ENCODE measurements at regions not wholly inside any gene's neighbourhood (a gene's known extent, or its start where the extent isn't known, plus 50 kb on each side); places are given as distances from the start of the nearest gene placed in this dataset.
"Not testable (repeated sequence)": the region's sequence is repeated elsewhere in the genome, so short reads cannot be mapped to it uniquely, and the experiment has no call there.

DNA sequence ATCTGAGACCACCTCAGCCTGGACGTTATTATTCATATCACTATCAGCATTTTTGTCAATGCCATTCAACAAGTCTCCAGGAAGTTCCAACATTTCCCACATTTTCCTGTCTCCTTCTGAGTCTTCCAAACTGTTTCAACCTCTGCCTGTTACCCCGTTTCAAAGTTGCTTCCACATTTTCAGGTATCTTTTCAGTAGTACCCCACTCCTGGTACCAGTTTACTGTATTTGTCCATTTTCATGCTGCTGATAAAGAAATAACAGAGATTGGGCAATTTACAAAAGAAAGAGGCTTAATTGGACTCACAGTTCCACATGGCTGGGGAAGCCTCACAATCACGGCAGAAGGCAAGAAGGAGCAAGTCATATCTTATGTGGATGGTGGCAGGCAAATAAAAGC is 565.5 kb downstream of the FRK start:
- H3K27me3 ChIP-seq (ENCODE audit: insufficient read depth, insufficient read length): no peaks in the 10 kb centered on the region
- H3K36me3 ChIP-seq (ENCODE audit: insufficient read depth, insufficient read length, low read length): no peaks in the 10 kb centered on the region
- H3K9me3 ChIP-seq (ENCODE audit: insufficient read depth, low read length): peaks cover 13% of the 10 kb centered on the region; the same call in 1 of the 2 replicates
- H3K4me3 ChIP-seq (ENCODE audit: insufficient read length, low read depth): no peak overlapping the region
- H3K4me1 ChIP-seq (ENCODE audit: insufficient read depth, insufficient read length): no peaks in the 10 kb centered on the region
- TF ChIP-seq SUZ12 (IDR thresholded peaks at IDR 0.05; ENCODE audit: extremely low read depth, insufficient read depth, insufficient read length) (no peak), YY1 (IDR thresholded peaks at IDR 0.05; ENCODE audit: insufficient read depth, insufficient read length) (no peak), ZNF274 (IDR thresholded peaks at IDR 0.05; ENCODE audit: low read depth, low read length) (no peak)
- no peak overlapping the region for H3K9ac ChIP-seq (ENCODE audit: insufficient read length, low read depth)
- DNase-seq (ENCODE audit: low read depth, low spot score): no peak

DNA sequence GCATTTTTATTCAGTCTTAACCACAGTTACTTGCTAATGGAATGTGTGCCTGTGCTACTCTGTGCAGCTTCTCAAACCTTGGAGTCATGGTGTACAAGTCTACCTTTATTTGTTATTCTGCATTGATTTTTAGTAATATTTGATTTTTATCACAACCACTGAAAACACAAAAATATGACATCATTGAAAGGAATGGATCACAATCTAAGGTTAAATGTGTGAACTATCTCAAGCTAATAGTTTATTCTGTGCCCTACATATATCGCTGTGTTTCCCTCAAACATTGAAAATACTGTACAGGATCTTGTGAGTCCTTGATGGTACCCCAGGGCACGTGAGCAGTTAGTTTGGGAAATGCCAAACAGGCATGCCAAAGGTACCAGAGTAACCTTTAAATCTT is 573.4 kb downstream of the FRK start:
- TF ChIP-seq YY1 (IDR thresholded peaks at IDR 0.05; ENCODE audit: insufficient read depth, insufficient read length) (no peak), ZNF274 (IDR thresholded peaks at IDR 0.05; ENCODE audit: low read depth, low read length) (no peak), SUZ12 (IDR thresholded peaks at IDR 0.05; ENCODE audit: extremely low read depth, insufficient read depth, insufficient read length) (no peak)
- DNase-seq (ENCODE audit: low read depth, low spot score): no peak
- no peaks in the 10 kb centered on the region for H3K36me3 ChIP-seq (ENCODE audit: insufficient read depth, insufficient read length, low read length)

DNA sequence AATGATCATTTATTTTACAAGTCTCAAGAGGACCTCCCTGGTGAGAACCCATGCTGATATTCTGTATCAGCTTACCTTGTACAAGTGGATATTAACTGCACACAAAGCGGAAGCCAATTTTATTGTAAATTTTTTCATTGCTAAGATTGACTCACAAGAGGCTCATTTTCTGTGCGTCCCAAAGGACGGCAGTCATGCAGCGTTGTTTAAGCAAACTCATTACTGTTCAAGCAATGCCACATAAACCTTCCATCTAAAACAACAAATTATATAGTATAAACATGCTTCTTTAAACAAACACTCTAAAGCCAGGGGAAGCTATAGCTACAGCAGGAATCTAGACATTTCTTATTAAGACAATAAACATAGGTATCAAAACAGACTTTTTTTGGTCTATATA is 575.3 kb downstream of the FRK start:
- Histone ChIP-seq H3K36me3 (ENCODE audit: insufficient read depth, insufficient read length, low read length) (no peaks in the 10 kb centered on the region), H3K27me3 (ENCODE audit: insufficient read depth, insufficient read length) (no peaks in the 10 kb centered on the region), H3K9me3 (ENCODE audit: insufficient read depth, low read length) (no peaks in the 10 kb centered on the region), H3K9ac (ENCODE audit: insufficient read length, low read depth) (no peak overlapping the region), H3K4me3 (ENCODE audit: insufficient read length, low read depth) (no peak overlapping the region), H3K4me1 (ENCODE audit: insufficient read depth, insufficient read length) (no peaks in the 10 kb centered on the region)
- TF ChIP-seq ZNF274 (IDR thresholded peaks at IDR 0.05; ENCODE audit: low read depth, low read length) (no peak), YY1 (IDR thresholded peaks at IDR 0.05; ENCODE audit: insufficient read depth, insufficient read length) (no peak), SUZ12 (IDR thresholded peaks at IDR 0.05; ENCODE audit: extremely low read depth, insufficient read depth, insufficient read length) (no peak)
- no peak for DNase-seq (ENCODE audit: low read depth, low spot score)

More for the DNA sequence above, 573.4 kb downstream of the FRK start:
- Histone ChIP-seq H3K9me3 (ENCODE audit: insufficient read depth, low read length) (peaks cover 3% of the 10 kb centered on the region; the same call in 1 of the 2 replicates), H3K4me3 (ENCODE audit: insufficient read length, low read depth) (no peak overlapping the region), H3K9ac (ENCODE audit: insufficient read length, low read depth) (no peak overlapping the region), H3K4me1 (ENCODE audit: insufficient read depth, insufficient read length) (no peaks in the 10 kb centered on the region), H3K27me3 (ENCODE audit: insufficient read depth, insufficient read length) (no peaks in the 10 kb centered on the region)

- H3K9ac ChIP-seq (ENCODE audit: insufficient read length, low read depth); DNase-seq (ENCODE audit: low read depth, low spot score): not testable (repeated sequence)
Observed at GRCh38 chr6:115480543-115480942, 580.1 kb downstream of the FRK start.

GRCh38 chr6:115474443-115475041 is 586.1 kb downstream of the FRK start:
- Histone ChIP-seq H3K9me3 (ENCODE audit: insufficient read depth, low read length) (no peaks in the 10 kb centered on the region), H3K36me3 (ENCODE audit: insufficient read depth, insufficient read length, low read length) (no peaks in the 10 kb centered on the region), H3K4me3 (ENCODE audit: insufficient read length, low read depth) (no peak overlapping the region), H3K27me3 (ENCODE audit: insufficient read depth, insufficient read length) (no peaks in the 10 kb centered on the region), H3K9ac (ENCODE audit: insufficient read length, low read depth) (no peak overlapping the region), H3K4me1 (ENCODE audit: insufficient read depth, insufficient read length) (no peaks in the 10 kb centered on the region)
- no peak for DNase-seq (ENCODE audit: low read depth, low spot score)
- TF ChIP-seq ZNF274 (IDR thresholded peaks at IDR 0.05; ENCODE audit: low read depth, low read length): no peak

More at GRCh38 chr6:115480543-115480942, 580.1 kb downstream of the FRK start:
- H3K4me3 ChIP-seq (ENCODE audit: insufficient read length, low read depth); H3K36me3 ChIP-seq (ENCODE audit: insufficient read depth, insufficient read length, low read length); H3K4me1 ChIP-seq (ENCODE audit: insufficient read depth, insufficient read length); H3K9me3 ChIP-seq (ENCODE audit: insufficient read depth, low read length); H3K27me3 ChIP-seq (ENCODE audit: insufficient read depth, insufficient read length): not testable (repeated sequence)

GRCh38 chr6:115468272-115469005 is 592.3 kb downstream of the FRK start:
- H3K27me3 ChIP-seq (ENCODE audit: insufficient read depth, insufficient read length): no peaks in the 10 kb centered on the region
- no peak overlapping the region for H3K4me3 ChIP-seq (ENCODE audit: insufficient read length, low read depth)
- TF ChIP-seq YY1 (IDR thresholded peaks at IDR 0.05; ENCODE audit: insufficient read depth, insufficient read length) (no peak), SUZ12 (IDR thresholded peaks at IDR 0.05; ENCODE audit: extremely low read depth, insufficient read depth, insufficient read length) (no peak), ZNF274 (IDR thresholded peaks at IDR 0.05; ENCODE audit: low read depth, low read length) (no peak)
- H3K4me1 ChIP-seq (ENCODE audit: insufficient read depth, insufficient read length): no peaks in the 10 kb centered on the region
- H3K9ac ChIP-seq (ENCODE audit: insufficient read length, low read depth): no peak overlapping the region
- DNase-seq (ENCODE audit: low read depth, low spot score): no peak
- no peaks in the 10 kb centered on the region for H3K9me3 ChIP-seq (ENCODE audit: insufficient read depth, low read length)
- H3K36me3 ChIP-seq (ENCODE audit: insufficient read depth, insufficient read length, low read length): no peaks in the 10 kb centered on the region

DNA sequence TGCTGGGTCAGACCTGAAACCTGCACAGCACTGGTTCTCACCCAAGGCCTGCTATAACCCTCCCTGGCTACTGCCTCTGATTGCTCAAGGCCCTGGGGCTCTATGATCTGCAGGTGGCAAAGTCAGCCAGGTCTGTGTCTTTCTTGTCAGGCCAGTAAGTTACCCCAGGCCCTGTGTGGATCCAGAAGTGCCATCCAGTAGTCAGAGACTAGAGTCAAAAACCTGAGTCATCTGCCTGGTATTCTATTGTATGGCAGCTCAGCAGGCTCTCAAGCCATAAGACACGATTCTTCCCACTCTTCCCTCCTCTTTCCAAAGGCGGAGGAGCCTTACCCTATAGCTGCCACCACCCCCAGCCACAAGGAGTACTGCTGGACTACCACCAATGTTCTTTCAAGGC is 593.0 kb downstream of the FRK start:
- Histone ChIP-seq H3K9ac (ENCODE audit: insufficient read length, low read depth) (no peak overlapping the region), H3K36me3 (ENCODE audit: insufficient read depth, insufficient read length, low read length) (no peaks in the 10 kb centered on the region), H3K4me3 (ENCODE audit: insufficient read length, low read depth) (no peak overlapping the region), H3K9me3 (ENCODE audit: insufficient read depth, low read length) (no peaks in the 10 kb centered on the region), H3K27me3 (ENCODE audit: insufficient read depth, insufficient read length) (no peaks in the 10 kb centered on the region), H3K4me1 (ENCODE audit: insufficient read depth, insufficient read length) (no peaks in the 10 kb centered on the region)
- DNase-seq (ENCODE audit: low read depth, low spot score): no peak
- TF ChIP-seq ZNF274 (IDR thresholded peaks at IDR 0.05; ENCODE audit: low read depth, low read length): no peak
- no peak for TF ChIP-seq SUZ12 (IDR thresholded peaks at IDR 0.05; ENCODE audit: extremely low read depth, insufficient read depth, insufficient read length)
- TF ChIP-seq YY1 (IDR thresholded peaks at IDR 0.05; ENCODE audit: insufficient read depth, insufficient read length): no peak
